CD4-positive, alpha-beta memory T cell (primary cell): ENCODE measurements at regions not wholly inside any gene's neighbourhood (a gene's known extent, or its start where the extent isn't known, plus 50 kb on each side); places are given as distances from the start of the nearest gene placed in this dataset.

Experiments used
- CTCF ChIA-PET: fragments of 350-600 bp; sonication (Branson Sonifier 250); formaldehyde crosslinking; loops from one replicate; lab custom pipeline; 2021; ENCODE audit warnings: inconsistent platforms; ENCODE audit not compliant: partially characterized antibody; lab: Charles Lee
- POLR2A ChIA-PET: fragments of 350-600 bp; sonication (Branson Sonifier 250); formaldehyde crosslinking; loops from one replicate; lab custom pipeline; 2021; ENCODE audit not compliant: partially characterized antibody; lab: Charles Lee
- DNase-seq, 5 donors: peaks; one replicate each; pipeline versions ENCODE4 v3.0.0 to v3.0.0-alpha.2; 2020 to 2022; ENCODE audit warnings: mixed read lengths in 1 of 5
- H3K27ac ChIP-seq: one replicate; pipeline ENCODE4 v1.7.0; 2013; ENCODE audit warnings: low read depth, low read length
- H3K27me3 ChIP-seq: 2 replicates; pipeline ENCODE4 v1.7.0; 2013; ENCODE audit warnings: mild to moderate bottlenecking, low read length, moderate library complexity; ENCODE audit not compliant: insufficient read depth
- H3K36me3 ChIP-seq: 2 replicates; pipeline ENCODE4 v1.7.0; 2013; ENCODE audit warnings: mild to moderate bottlenecking, low read length, moderate library complexity; ENCODE audit not compliant: insufficient read depth
- H3K4me1 ChIP-seq: 2 replicates; pipeline ENCODE4 v1.7.0; 2013; ENCODE audit warnings: mild to moderate bottlenecking, low read length, moderate library complexity; ENCODE audit not compliant: insufficient read depth
- H3K4me3 ChIP-seq, 2 donors: one replicate each; pipeline ENCODE4 v1.7.0; 2013; ENCODE audit warnings: low read length in 2 of 2, mild to moderate bottlenecking in 1 of 2
- H3K9me3 ChIP-seq, 2 donors: one replicate each; pipeline ENCODE4 v1.7.0; 2013; ENCODE audit warnings: low read length in 2 of 2, control low read depth in 1 of 2; ENCODE audit not compliant: control insufficient read depth in 1 of 2
- H3K27ac Mint-ChIP-seq, 7 donors: one replicate each; pipeline ENCODE4 v1.8.0; 2020 to 2021; ENCODE audit warnings: mixed read lengths in 7 of 7, mild to moderate bottlenecking in 6 of 7, inconsistent platforms in 3 of 7, moderate library complexity in 3 of 7
- H3K27me3 Mint-ChIP-seq, 2 donors: one replicate each; pipeline ENCODE4 v1.8.0; 2020 to 2021; ENCODE audit warnings: mixed read lengths in 2 of 2
- H3K36me3 Mint-ChIP-seq, 2 donors: one replicate each; pipeline ENCODE4 v1.8.0; 2020 to 2021; ENCODE audit warnings: mixed read lengths in 2 of 2, inconsistent platforms in 1 of 2, mild to moderate bottlenecking in 1 of 2
- H3K4me1 Mint-ChIP-seq, 4 donors: one replicate each; pipeline ENCODE4 v1.8.0; 2020 to 2021; ENCODE audit warnings: mixed read lengths in 4 of 4, mild to moderate bottlenecking in 1 of 4
- H3K4me3 Mint-ChIP-seq, 8 donors: one replicate each; pipeline ENCODE4 v1.8.0; 2020 to 2021; ENCODE audit warnings: mixed read lengths in 8 of 8, mild to moderate bottlenecking in 7 of 8, moderate library complexity in 6 of 8, inconsistent platforms in 3 of 8
- H3K9me3 Mint-ChIP-seq, 8 donors: one replicate each; pipeline ENCODE4 v1.8.0; 2020 to 2021; ENCODE audit warnings: mixed read lengths in 8 of 8, mild to moderate bottlenecking in 5 of 8, inconsistent platforms in 3 of 8, moderate library complexity in 1 of 8
- intact Hi-C: fragments of 100-400 bp; cut with micrococcal nuclease; formaldehyde crosslinking; loops from one replicate; pipeline ENCODE4 v1.15.1; 2023

DNA sequence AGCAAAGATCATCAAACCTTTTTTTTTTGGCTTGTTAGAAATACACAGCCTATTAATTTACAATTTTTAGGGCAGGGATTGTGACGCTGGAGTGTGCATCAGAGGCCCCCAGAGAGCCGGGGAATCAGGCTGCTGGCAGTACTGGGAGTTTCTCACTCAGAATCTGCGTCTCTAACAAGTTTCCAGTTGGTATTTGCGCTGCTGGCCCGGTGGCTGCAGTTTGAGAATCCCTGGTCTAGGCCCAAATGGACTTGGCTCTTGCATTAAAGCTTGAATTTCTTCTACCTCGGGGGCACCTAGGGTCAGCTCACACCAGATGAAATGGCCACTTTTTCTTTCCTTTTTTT is 150.9 kb upstream of the CIBAR2 start:
- Histone ChIP-seq H3K9me3 (no peaks in the 10 kb centered on the region), H3K4me3 (no peak overlapping the region), H3K27ac (no peak overlapping the region), H3K36me3 (no peaks in the 10 kb centered on the region), H3K27me3 (no peaks in the 10 kb centered on the region), H3K4me1 (no peaks in the 10 kb centered on the region)
- H3K4me1 Mint-ChIP-seq: peaks cover 0 to 1% (median 0%) of the 10 kb centered on the region in 4 donors
- DNase-seq: no peak
- H3K36me3 Mint-ChIP-seq: no peaks in the 10 kb centered on the region
- intact Hi-C loops: no loop called here
- H3K4me3 Mint-ChIP-seq: no peak overlapping the region
- no peaks in the 10 kb centered on the region for H3K9me3 Mint-ChIP-seq
- ChIA-PET CTCF (interaction anchor here (1.0 to 2.6 kb wide), 4 partner anchors 9 to 13 kb away, joined by 3 to 6 read pairs (median 4); no protein-coding TSS in a partner anchor), POLR2A (no interaction called here)
- H3K27ac Mint-ChIP-seq: no peak overlapping the region
- H3K27me3 Mint-ChIP-seq: peaks cover 9% of the 10 kb centered on the region in 2 donors

DNA sequence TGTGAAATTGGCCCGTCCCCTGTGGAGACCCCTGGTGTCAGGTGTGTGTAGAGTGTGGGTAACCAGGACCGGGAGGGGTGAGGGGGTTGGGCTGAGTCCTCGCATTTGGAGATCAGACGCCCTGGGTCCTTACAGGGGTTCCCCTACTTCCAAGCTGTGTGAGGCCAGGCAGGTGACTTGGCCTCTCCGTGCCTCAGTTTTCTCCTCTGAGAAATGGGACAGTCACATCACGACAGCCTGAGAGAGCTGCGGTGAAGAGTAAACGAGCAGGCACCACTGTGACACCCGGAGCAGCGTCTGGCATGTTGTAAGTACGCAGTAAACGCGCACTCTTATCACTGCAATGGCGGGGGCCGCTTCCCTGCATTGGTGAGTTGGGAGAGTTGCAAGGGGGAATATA is 152.5 kb upstream of the CIBAR2 start:
- Histone ChIP-seq H3K27ac (no peak overlapping the region), H3K4me1 (no peaks in the 10 kb centered on the region), H3K27me3 (no peaks in the 10 kb centered on the region), H3K9me3 (no peaks in the 10 kb centered on the region), H3K4me3 (no peak overlapping the region), H3K36me3 (no peaks in the 10 kb centered on the region)
- intact Hi-C loops: no loop called here
- Mint-ChIP-seq H3K4me3 (no peak overlapping the region), H3K9me3 (no peaks in the 10 kb centered on the region), H3K27ac (no peak overlapping the region), H3K4me1 (peaks cover 0 to 1% (median 0%) of the 10 kb centered on the region in 4 donors), H3K27me3 (peaks cover 8 to 12% of the 10 kb centered on the region in 2 donors), H3K36me3 (no peaks in the 10 kb centered on the region)
- CTCF ChIA-PET: interaction anchor here (2.6 kb wide), 1 partner anchor 11 kb away, joined by 6 read pairs; no protein-coding TSS in a partner anchor
- POLR2A ChIA-PET: no interaction called here
- DNase-seq: no peak

DNA sequence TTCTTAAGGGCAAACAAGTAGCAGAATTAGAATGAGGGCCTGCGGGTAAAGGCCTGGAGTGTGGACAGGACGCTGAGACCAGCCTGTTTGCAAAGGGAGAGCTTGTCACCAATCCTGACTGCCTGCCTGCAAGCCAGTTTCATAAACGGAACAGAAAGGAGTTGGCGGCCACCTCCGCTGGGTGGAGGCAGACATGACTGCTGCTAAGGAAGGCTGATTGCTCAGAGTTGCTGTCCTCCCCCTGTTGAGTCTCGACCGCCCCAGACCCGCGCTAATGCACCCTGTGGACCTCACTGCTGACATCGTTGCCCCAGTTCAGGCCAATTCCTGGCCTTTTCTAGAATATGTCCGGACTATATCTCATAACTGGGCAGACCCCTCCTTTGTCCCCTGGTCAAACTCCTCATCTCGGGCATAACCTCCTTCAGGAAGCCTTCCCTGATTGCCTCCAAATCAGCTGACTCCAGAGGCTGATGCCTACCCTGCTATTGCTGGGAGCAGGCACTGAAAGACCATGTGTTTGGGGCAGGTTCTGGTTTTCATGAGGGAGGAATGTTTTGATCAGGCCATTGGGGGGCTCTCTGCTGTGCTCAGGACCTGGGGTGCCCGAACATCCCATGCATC is 153.0 kb upstream of the CIBAR2 start:
- Mint-ChIP-seq H3K4me1 (peaks cover 0 to 1% (median 0%) of the 10 kb centered on the region in 4 donors), H3K4me3 (no peak overlapping the region), H3K27ac (no peak overlapping the region), H3K27me3 (peaks cover 7 to 12% of the 10 kb centered on the region in 2 donors), H3K9me3 (no peaks in the 10 kb centered on the region), H3K36me3 (no peaks in the 10 kb centered on the region)
- no peak for DNase-seq
- Histone ChIP-seq H3K9me3 (no peaks in the 10 kb centered on the region), H3K27ac (no peak overlapping the region), H3K27me3 (no peaks in the 10 kb centered on the region), H3K4me3 (no peak overlapping the region), H3K36me3 (no peaks in the 10 kb centered on the region), H3K4me1 (no peaks in the 10 kb centered on the region)
- intact Hi-C loops: no loop called here
- POLR2A ChIA-PET: no interaction called here
- CTCF ChIA-PET: interaction anchor here (2.6 kb wide), 1 partner anchor 10 kb away, joined by 6 read pairs; no protein-coding TSS in a partner anchor

DNA sequence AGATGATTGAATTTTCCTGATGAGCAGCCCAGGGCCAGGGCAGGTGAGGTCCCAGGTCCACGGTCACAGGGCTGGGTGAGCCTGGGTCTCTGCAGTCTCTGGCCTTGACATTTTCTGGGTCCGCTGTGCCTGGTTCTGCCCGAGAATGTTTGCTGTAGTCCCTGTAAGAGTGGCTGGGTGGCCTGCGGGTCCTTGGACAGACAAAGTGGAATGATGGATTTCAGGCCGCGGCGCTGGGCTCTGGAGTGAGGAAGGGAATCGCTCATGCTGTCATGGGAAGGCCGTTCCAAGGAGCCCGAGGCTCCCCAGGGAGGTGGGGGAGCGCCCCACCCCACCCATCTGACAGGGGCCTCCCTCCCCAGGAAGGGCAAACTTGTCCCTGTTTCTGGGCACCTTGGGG is 153.5 kb upstream of the CIBAR2 start:
- ChIA-PET CTCF (interaction anchor here (1.2 kb wide), 1 partner anchor 12 kb away, joined by 5 read pairs; no protein-coding TSS in a partner anchor), POLR2A (no interaction called here)
- no peak overlapping the region for H3K4me3 ChIP-seq
- no peak for DNase-seq
- Mint-ChIP-seq H3K4me1 (peaks cover 0 to 1% (median 0%) of the 10 kb centered on the region in 4 donors), H3K9me3 (no peaks in the 10 kb centered on the region), H3K27ac (no peak overlapping the region), H3K27me3 (peaks cover 7 to 12% of the 10 kb centered on the region in 2 donors), H3K4me3 (no peak overlapping the region), H3K36me3 (no peaks in the 10 kb centered on the region)
- H3K9me3 ChIP-seq: no peaks in the 10 kb centered on the region
- no peaks in the 10 kb centered on the region for H3K36me3 ChIP-seq
- H3K27ac ChIP-seq: no peak overlapping the region
- intact Hi-C loops: no loop called here
- no peaks in the 10 kb centered on the region for H3K4me1 ChIP-seq
- no peaks in the 10 kb centered on the region for H3K27me3 ChIP-seq

DNA sequence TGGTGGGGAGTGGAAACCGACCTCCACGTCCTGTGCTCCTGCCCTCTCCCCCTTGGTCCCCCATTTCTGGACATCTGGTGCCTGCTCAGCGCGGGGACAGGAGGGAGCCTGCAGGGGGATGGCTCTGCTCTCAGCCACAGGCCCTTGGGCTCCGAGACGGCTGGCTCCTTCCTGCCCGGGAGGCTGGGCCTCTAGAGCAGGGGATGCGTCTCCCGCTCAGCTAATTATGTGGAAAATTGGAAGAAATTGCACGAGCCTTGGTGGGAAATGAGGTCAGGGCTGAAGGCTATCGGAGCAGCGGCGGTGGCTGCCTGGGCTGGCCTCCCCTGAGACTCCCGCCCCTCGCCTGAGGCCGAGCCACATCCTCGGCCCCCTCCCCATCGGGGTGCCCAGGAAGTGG is 154.6 kb upstream of the CIBAR2 start:
- DNase-seq: no peak
- H3K27me3 ChIP-seq: no peaks in the 10 kb centered on the region
- ChIA-PET POLR2A (no interaction called here), CTCF (interaction anchor here (1.2 kb wide), 1 partner anchor 13 kb away, joined by 5 read pairs; no protein-coding TSS in a partner anchor)
- peaks cover 0 to 1% (median 0%) of the 10 kb centered on the region in 4 donors for H3K4me1 Mint-ChIP-seq
- no peak overlapping the region for H3K4me3 Mint-ChIP-seq
- no peaks in the 10 kb centered on the region for H3K36me3 Mint-ChIP-seq
- no peaks in the 10 kb centered on the region for H3K36me3 ChIP-seq
- no peak overlapping the region for H3K27ac ChIP-seq
- H3K4me3 ChIP-seq: no peak overlapping the region
- intact Hi-C loops: no loop called here
- H3K9me3 Mint-ChIP-seq: no peaks in the 10 kb centered on the region
- H3K9me3 ChIP-seq: no peaks in the 10 kb centered on the region
- H3K27ac Mint-ChIP-seq: no peak overlapping the region
- peaks cover 6 to 11% of the 10 kb centered on the region in 2 donors for H3K27me3 Mint-ChIP-seq
- no peaks in the 10 kb centered on the region for H3K4me1 ChIP-seq

DNA sequence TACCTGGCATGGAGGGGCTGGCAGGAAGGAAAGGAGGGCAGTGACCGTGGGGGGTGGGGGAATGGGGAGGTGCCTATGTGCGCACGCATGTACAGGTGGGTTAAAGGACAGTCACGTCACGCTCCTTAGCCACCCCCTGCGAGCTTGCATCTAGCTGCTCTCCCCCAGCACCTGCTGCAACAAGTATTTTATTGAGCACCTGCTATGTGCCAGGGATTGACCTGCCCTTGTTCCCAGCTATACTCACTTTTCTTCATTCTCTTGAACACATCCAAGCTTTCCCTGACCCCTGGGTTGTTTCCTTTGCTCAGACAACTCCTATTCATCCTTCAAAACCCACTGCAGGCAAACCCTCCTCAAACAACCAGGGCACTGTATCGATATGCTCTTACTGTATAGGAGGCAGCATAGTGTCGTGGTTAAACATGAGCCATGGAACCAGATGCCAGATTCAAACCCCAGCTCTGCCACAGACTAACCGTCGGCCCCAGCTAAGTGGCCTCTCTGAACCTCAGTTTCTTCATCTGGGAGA is 155.2 kb upstream of the CIBAR2 start:
- H3K27ac Mint-ChIP-seq: no peak overlapping the region
- H3K36me3 ChIP-seq: no peaks in the 10 kb centered on the region
- H3K9me3 Mint-ChIP-seq: no peaks in the 10 kb centered on the region
- intact Hi-C loops: no loop called here
- no peak overlapping the region for H3K4me3 ChIP-seq
- no peak overlapping the region for H3K4me3 Mint-ChIP-seq
- no peaks in the 10 kb centered on the region for H3K36me3 Mint-ChIP-seq
- H3K27me3 ChIP-seq: no peaks in the 10 kb centered on the region
- peaks cover 0 to 9% of the 10 kb centered on the region in 2 donors for H3K27me3 Mint-ChIP-seq
- ChIA-PET POLR2A (no interaction called here), CTCF (interaction anchor here (1.4 to 1.5 kb wide), 2 partner anchors 14 to 22 kb away, joined by 3 to 4 read pairs; no protein-coding TSS in a partner anchor)
- H3K9me3 ChIP-seq: no peaks in the 10 kb centered on the region
- H3K27ac ChIP-seq: no peak overlapping the region
- DNase-seq: no peak
- H3K4me1 Mint-ChIP-seq: no peaks in the 10 kb centered on the region
- no peaks in the 10 kb centered on the region for H3K4me1 ChIP-seq

DNA sequence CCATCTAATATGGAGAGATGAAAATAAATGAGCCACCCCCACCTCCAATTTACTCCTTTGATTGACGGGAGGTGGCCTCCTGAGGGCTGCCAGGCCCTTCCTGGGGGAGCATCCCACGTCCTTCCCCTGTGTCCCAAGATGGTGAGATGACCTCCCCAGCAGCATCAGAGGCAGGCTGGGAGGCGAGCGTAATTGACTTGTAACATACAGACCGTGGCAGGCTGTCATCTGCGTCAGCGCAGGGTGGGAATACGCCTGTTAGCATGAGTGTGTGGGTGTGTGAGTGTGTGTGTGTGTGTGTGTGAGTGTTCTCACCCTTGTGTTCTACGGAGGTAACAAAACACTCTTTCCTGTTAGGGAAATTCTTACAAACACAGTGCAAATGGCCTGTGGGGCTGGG is 156.9 kb upstream of the CIBAR2 start:
- no peak for DNase-seq
- Mint-ChIP-seq H3K36me3 (no peaks in the 10 kb centered on the region), H3K4me1 (no peaks in the 10 kb centered on the region), H3K27ac (no peak overlapping the region), H3K9me3 (peaks cover 0 to 2% (median 0%) of the 10 kb centered on the region in 8 donors), H3K4me3 (no peak overlapping the region), H3K27me3 (peaks cover 2 to 9% of the 10 kb centered on the region in 2 donors)
- no peaks in the 10 kb centered on the region for H3K4me1 ChIP-seq
- no peaks in the 10 kb centered on the region for H3K27me3 ChIP-seq
- H3K36me3 ChIP-seq: no peaks in the 10 kb centered on the region
- no peaks in the 10 kb centered on the region for H3K9me3 ChIP-seq
- H3K27ac ChIP-seq: no peak overlapping the region
- no peak overlapping the region for H3K4me3 ChIP-seq
- intact Hi-C loops: no loop called here
- ChIA-PET POLR2A (no interaction called here), CTCF (no interaction called here)
